ENCODE measurements at regions not wholly inside any gene's neighbourhood (a gene's known extent, or its start where the extent isn't known, plus 50 kb on each side); places are given as distances from the start of the nearest gene placed in this dataset.

- Histone ChIP-seq H3K4me2 (ENCODE audit: insufficient read depth, low read length) (no peak overlapping the region), H3K4me3 (no peak overlapping the region), H3K27me3 (ENCODE audit: control insufficient read depth in 2 of 2, insufficient read depth in 2 of 2, low read length in 2 of 2) (no peaks in the 10 kb centered on the region), H3K9me3 (replicated peaks; ENCODE audit: control insufficient read depth, insufficient read depth, low read depth, low read length) (no peaks in the 10 kb centered on the region), H3K9me1 (ENCODE audit: control insufficient read depth, insufficient read depth, low read length) (no peaks in the 10 kb centered on the region), H3K27ac (ENCODE audit: extremely low read depth, low read depth, low read length) (no peak overlapping the region), H3K36me3 (ENCODE audit: control insufficient read depth, insufficient read depth, low read length) (no peaks in the 10 kb centered on the region), H3K9ac (ENCODE audit: insufficient read depth in 1 of 2, low read depth in 2 of 2, low read length in 2 of 2) (no peak overlapping the region), H3K79me2 (ENCODE audit: control insufficient read depth, insufficient read depth, low read length) (no peaks in the 10 kb centered on the region), H3K4me1 (replicated peaks in 1 of 2; ENCODE audit: control insufficient read depth in 2 of 2, insufficient read depth in 2 of 2, low read length in 2 of 2) (no peaks in the 10 kb centered on the region), H2AFZ (ENCODE audit: low read depth, low read length) (no peak overlapping the region), H4K20me1 (replicated peaks; ENCODE audit: control insufficient read depth, insufficient read depth, low read length) (no peaks in the 10 kb centered on the region)
- no TSS peak for BruUV-seq (replicated peaks)
- ChIA-PET POLR2A (interaction anchor here (0.6 kb wide), 1 partner anchor 22 kb away, joined by 3 read pairs; no protein-coding TSS in a partner anchor), CTCF (ENCODE audit: low intra/inter-chr PET ratio) (no interaction called here)
- in situ Hi-C loops (cut with MboI) = no loop called here
- ATAC-seq (no peak), DNase-seq (ENCODE audit: extremely low read depth in 1 of 4, low spot score in 3 of 4) (no peak), FAIRE-seq (no peak)
- TF ChIP-seq CLOCK (CRISPR knock-in tag; IDR thresholded peaks at IDR 0.05; ENCODE audit: borderline replicate concordance) (no peak), HNRNPL (IDR thresholded peaks at IDR 0.05; ENCODE audit: low read depth, low read length) (no peak), RREB1 (CRISPR knock-in tag; IDR thresholded peaks at IDR 0.05) (no peak), RNF2 (IDR thresholded peaks at IDR 0.05) (no peak), HEY1 (CRISPR knock-in tag; IDR thresholded peaks at IDR 0.05; ENCODE audit: borderline replicate concordance) (no peak), BRD4 (IDR thresholded peaks at IDR 0.05) (no peak), ATF2 (CRISPR knock-in tag; IDR thresholded peaks at IDR 0.05) (no peak), CXXC5 (CRISPR knock-in tag; IDR thresholded peaks at IDR 0.05) (no peak), SRSF7 (optimal IDR thresholded peaks at IDR 0.05; ENCODE audit: low read depth, low read length) (no peak), CBFB (CRISPR knock-in tag; IDR thresholded peaks at IDR 0.05) (no peak)
- 0% methylated on average over 3 of the region's 3 CpGs for WGBS (ENCODE audit: insufficient coverage, low coverage, missing lambda C conversion rate)
- intact Hi-C loops (cut with micrococcal nuclease) = no loop called here
Observed at GRCh38 chr3:189490749-189491148, 140.4 kb upstream of the TP63 start.

Measured in K562 (cell line).